ENCODE measurements at regions not wholly inside any gene's neighbourhood (a gene's known extent, or its start where the extent isn't known, plus 50 kb on each side); places are given as distances from the start of the nearest gene placed in this dataset.

DNA sequence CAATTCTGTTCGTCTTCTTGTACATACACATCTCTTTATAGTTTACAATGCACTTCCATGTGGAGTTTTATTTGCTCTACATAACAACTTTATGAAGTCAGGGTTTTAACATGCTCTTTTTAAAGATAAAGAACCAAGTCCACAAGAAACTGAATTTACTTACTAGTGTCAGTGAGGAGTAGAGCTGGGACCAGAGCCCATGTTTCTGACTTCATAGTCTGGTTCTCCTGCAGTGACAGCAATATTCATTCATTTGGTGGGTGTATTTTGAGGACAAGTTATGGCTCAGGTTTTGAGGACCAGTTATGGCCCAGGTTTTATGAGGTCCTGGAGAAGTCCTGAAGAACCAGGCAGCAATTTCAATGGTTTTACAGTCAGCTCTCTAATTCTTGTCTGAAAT lies 481.9 kb upstream of the TNC start:
- no peak for DNase-seq (ENCODE audit: extremely low read depth in 1 of 2, low read depth in 1 of 2)

GRCh38 chr9:115601434-115601833 lies 483.5 kb upstream of the TNC start:
- DNase-seq (ENCODE audit: extremely low read depth in 1 of 2, low read depth in 1 of 2) = no peak

DNA sequence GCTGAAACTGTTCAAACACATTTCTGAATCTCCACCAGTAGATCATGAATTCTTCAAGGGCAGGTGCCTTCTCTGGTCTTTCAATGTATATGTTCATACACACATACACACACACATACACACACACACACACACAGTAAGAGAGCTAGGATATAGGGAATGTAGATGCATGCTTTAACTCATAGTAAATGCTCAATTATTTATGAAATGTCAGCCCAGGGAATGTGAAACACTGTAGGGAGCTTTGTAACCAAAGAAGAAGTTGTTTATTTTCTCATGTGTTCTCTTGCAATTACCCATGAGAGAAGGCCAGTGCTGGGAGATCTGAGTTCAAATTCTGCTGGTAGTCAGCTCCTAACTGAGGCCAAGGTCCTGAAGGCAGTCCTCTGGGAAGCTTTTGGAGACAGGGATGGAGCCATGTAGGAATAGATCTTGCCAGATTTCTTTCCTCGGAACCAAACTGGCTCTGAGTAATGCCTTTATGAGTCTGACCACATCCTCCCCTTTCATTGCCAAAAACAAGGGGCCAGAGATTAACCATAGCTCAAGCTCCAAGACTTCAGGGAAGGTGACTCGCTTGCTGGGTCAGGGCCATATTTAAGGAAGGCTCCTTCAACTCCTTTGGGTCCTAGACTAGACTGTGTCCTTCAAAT lies 487.0 kb upstream of the TNC start:
- DNase-seq (ENCODE audit: extremely low read depth in 1 of 2, low read depth in 1 of 2) = no peak

GRCh38 chr9:115606838-115607237 lies 488.9 kb upstream of the TNC start:
- DNase-seq (ENCODE audit: extremely low read depth in 1 of 2, low read depth in 1 of 2) = no peak

DNA sequence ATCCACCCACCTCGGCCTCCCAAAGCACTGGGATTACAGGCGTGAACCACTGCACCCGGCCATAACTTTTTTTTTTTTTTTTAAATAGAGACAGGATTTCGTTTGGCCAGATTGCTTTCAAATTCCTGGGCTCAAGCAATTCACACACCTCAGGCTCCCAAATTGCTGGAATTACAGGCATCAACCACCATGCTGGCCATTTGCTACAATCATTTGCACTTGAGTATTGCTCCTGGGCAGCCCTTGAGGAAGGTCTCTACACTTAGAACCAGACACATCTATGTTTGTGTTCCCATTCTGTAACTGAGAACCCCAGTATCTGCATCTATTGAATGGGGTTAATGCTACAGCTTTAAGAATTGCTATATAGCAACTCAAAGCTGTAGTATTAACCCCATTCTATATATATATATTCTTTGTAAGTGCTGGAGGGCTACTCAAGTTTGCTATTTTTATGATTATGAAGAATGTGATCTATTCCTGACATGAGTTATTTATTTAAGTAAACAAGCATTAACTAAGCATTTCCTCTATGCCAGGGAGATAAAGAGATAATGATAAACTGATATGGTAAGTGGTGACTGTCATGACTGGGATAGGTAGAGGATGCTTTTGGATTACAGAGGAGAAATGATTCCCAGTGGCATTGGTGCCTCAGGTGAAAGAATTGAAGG lies 496.5 kb upstream of the TNC start:
- no peak for DNase-seq (ENCODE audit: extremely low read depth in 1 of 2, low read depth in 1 of 2)

DNA sequence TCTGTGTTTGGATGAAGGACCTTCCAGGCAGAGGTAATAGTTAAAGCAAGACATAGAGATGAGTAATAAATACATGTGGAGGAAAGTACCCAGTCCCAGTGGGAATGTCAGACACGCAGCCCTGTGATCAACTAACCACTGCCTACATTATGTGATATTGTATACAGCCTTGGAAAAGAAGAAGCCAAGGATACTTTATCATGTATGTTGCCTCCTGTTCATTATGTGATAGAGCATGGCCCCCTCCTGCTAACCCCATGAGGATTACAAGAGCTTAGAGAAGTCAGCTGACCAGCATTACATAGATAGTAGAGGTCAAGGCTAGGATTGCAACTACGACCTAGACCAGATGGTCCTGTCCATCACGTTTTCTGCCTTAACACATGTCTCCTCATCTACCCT lies 497.0 kb upstream of the TNC start:
- no peak for DNase-seq (ENCODE audit: extremely low read depth in 1 of 2, low read depth in 1 of 2)

DNA sequence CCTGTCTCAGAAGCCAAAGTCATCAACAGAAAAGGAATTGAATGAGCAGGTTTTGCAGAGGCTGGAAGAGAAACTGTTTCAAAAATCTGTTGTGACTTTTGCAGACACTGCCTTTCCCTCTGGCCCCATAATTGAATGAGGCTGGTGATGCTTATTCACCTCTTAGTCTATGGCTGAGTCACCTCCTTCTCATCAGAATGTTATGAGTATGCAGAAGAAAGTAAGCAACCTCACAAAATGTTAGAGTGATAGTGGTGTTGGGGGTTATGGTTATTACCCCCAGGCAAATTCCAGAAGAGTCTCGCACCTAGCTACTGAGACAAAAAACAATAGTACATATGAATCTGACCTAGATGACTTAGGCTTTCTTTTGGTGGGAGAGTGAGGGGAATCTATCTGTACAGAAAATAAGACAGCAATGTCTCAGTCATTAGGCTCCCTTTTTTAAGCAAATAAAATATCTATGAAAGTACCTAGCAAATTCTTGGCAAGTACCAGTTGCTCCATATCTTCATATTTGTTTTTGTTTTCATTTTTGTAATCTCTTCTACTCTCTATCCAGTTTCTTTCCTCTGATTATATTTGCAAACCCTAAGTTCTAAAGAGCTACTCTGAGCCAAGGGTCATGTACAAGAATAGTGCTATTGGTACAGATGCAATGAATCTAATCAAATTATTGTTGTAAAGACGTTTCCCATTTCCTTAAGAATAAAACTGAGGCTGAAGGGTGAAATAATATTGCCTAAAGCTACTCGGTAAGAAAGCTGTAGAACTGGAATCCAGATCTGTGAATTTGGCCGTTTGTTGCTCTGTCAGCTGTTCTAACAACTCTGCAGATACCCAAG lies 498.1 kb upstream of the TNC start:
- no peak for DNase-seq (ENCODE audit: extremely low read depth in 1 of 2, low read depth in 1 of 2)

- DNase-seq (ENCODE audit: extremely low read depth in 1 of 2, low read depth in 1 of 2) = no peak
Observed at GRCh38 chr9:115616666-115617239, 498.8 kb upstream of the TNC start.

DNA sequence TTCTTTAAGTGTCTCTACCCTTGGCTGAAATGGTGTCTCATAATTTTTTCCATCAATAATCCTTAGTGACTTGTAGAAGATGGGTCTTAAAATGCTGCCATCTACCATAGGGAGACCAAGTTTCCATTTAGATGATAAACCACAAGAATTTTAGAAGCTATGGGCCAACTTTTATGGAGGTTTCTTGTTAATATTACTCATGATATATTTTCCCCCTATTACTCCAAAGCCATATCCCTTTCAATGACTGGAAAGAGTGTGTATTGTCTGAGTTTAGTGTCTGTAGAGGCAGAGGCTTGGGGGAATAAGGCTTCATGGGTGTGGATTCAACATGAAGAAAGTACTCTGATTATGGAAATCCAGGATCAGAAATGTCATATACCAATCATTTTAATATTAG lies 507.3 kb upstream of the TNC start:
- DNase-seq (ENCODE audit: extremely low read depth in 1 of 2, low read depth in 1 of 2) = no peak

- DNase-seq (ENCODE audit: extremely low read depth in 1 of 2, low read depth in 1 of 2) = no peak
Observed at GRCh38 chr9:115625954-115626353, 508.0 kb upstream of the TNC start.

DNA sequence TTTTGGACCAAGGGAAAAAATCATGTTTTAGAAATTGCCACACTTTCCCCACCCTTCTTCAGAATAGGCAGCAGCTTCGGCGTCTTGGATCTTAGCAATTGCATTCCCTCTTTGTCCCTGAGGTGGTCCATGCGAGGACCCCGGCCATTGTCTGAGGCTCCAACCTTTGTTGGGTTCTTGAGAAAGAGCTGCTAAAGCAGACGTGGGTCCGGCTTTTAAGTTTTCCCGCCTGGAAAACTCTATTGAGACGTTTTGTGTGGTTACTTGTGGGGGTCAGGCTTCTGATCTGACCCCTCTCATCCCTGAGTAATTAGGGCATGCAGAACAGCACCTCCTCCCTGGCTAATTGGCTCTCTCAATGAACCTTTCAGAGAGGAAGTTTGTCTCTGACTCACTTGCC lies 509.6 kb upstream of the TNC start:
- no peak for DNase-seq (ENCODE audit: extremely low read depth in 1 of 2, low read depth in 1 of 2)

- DNase-seq (ENCODE audit: extremely low read depth in 1 of 2, low read depth in 1 of 2) = no peak
Observed at GRCh38 chr9:115628426-115628825, 510.5 kb upstream of the TNC start.

- DNase-seq (ENCODE audit: extremely low read depth in 1 of 2, low read depth in 1 of 2) = no peak
Observed at GRCh38 chr9:115629879-115630840, 512.2 kb upstream of the TNC start.

DNA sequence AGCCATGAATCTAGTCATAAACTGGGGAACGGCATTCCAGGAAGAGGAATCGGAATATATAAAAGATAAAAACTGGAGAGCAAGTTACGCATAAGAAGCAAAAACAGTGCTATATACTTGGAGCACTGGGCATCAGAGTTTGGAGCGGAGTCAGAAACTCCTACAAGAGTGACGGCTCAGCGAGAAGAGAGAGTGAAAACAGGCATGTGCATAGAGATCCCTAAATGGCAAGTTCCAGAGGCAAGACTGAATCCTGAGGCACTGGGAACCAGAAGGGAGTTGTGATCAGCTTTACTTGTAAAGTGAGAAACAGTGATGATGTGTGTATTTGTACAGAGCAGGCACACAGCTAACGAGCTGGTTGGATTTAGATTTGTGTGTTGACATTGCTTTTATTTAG lies 514.4 kb upstream of the TNC start:
- DNase-seq (ENCODE audit: extremely low read depth in 1 of 2, low read depth in 1 of 2) = no peak

DNA sequence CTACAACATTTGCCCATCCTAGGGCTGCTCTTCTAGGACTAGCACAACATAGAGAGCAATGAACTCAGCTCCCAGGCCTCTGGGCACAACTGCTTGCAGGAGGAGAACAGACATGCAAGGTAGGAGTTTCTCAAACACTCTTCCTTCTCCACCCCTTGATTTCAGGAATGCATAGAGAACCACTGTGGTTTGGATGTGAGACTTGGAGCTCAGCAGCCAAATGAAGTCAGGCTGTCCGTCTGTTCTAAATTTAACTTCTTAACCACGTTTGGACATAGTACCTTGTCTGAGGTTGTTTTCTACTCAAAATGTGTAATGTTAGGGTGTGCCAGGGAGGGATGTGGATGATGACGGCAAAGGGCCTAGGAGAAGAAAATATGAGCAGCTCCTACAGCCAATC lies 515.1 kb upstream of the TNC start:
- no peak for DNase-seq (ENCODE audit: extremely low read depth in 1 of 2, low read depth in 1 of 2)

GRCh38 chr9:115635680-115636383 lies 517.8 kb upstream of the PAPPA start:
- DNase-seq (ENCODE audit: extremely low read depth in 1 of 2, low read depth in 1 of 2) = no peak

DNA sequence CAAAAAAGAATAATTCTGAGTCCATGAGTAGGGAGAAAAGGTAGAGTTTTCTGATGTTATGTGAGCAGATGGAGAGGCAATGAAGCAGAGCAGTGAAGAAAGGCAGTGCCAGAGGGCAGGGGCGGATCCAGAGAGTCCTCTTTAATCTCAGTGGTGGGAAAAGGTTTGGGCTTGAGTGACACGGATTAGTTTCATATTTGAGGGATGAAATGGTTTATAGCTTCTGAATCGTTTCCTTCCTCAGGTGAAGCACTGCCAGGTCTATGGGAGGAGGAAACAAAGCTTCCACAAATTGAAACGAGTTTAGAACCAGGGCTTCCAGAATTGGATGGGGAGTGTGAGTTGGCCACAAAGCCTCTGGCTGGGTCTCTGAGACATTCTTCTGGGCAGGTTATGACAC lies 517.0 kb upstream of the PAPPA start:
- no peak for DNase-seq (ENCODE audit: extremely low read depth in 1 of 2, low read depth in 1 of 2)

DNA sequence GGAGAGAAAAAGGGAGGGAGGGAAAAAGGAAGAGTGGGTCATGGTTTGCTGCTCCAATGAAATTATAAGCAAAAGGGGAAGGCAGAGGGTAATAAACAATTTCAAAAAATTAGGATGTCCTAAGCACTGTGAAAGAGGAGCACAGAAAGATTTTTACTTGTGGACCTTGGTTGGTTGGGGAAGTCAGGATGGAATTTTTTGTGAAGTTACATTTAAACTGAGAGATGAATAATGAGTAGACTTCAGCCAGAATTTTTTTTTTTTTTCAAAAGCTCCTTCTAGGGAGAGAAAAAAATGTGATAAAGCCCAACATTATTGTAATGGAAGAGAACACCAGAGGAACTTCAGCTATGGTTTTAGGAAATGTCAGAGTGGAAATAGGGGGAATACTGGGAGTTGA lies 515.9 kb upstream of the PAPPA start:
- DNase-seq (ENCODE audit: extremely low read depth in 1 of 2, low read depth in 1 of 2) = no peak

GRCh38 chr9:115640887-115641286 lies 512.7 kb upstream of the PAPPA start:
- DNase-seq (ENCODE audit: extremely low read depth in 1 of 2, low read depth in 1 of 2) = no peak

GRCh38 chr9:115642285-115642684 lies 511.3 kb upstream of the PAPPA start:
- no peak for DNase-seq (ENCODE audit: extremely low read depth in 1 of 2, low read depth in 1 of 2)

Data from stimulated activated CD8-positive, alpha-beta memory T cell treated with anti-CD3 and anti-CD28 coated beads, Interleukin-7, amount 100 ng/mL, for 48 hours (primary cell).